GM23248 (cell line): ENCODE measurements at regions not wholly inside any gene's neighbourhood (a gene's known extent, or its start where the extent isn't known, plus 50 kb on each side); places are given as distances from the start of the nearest gene placed in this dataset.

Experiments used
- EZH2 ChIP-seq: fragments of 200-600 bp; sonication (generic); IDR thresholded peaks from 2 replicates; pipeline ENCODE4 v1.6.1; 2018; ENCODE audit warnings: antibody characterized with exemption, mild to moderate bottlenecking; ENCODE audit not compliant: insufficient read depth, poor library complexity, severe bottlenecking
- EZH2phosphoT487 ChIP-seq: fragments of 200-600 bp; sonication (generic); IDR thresholded peaks from 2 replicates; pipeline ENCODE4 v1.6.1; 2018; ENCODE audit warnings: antibody characterized with exemption, moderate library complexity, mild to moderate bottlenecking, low read depth; ENCODE audit not compliant: insufficient read depth

GRCh38 chr18:45540125-45540524 lies 75.2 kb upstream of the SLC14A2 start:
- TF ChIP-seq EZH2phosphoT487 = no peak
- TF ChIP-seq EZH2 = no peak
